H9 (cell line): ENCODE measurements at regions not wholly inside any gene's neighbourhood (a gene's known extent, or its start where the extent isn't known, plus 50 kb on each side); places are given as distances from the start of the nearest gene placed in this dataset.

Experiments
- DNase-seq: peaks from one replicate; pipeline ENCODE4 v3.0.0-alpha.2; 2017
- H2AFZ ChIP-seq: one replicate; pipeline ENCODE4 v1.6.1; 2013; ENCODE audit warnings: mild to moderate bottlenecking, low read length, control low read depth, moderate library complexity
- H2AK5ac ChIP-seq: 2 replicates; pipeline ENCODE4 v1.6.1; 2013; ENCODE audit warnings: low read length, control low read depth, mixed read lengths; ENCODE audit not compliant: insufficient read length
- H2BK120ac ChIP-seq: one replicate; pipeline ENCODE4 v1.6.1; 2013; ENCODE audit warnings: low read depth, mild to moderate bottlenecking, low read length, control low read depth, inconsistent platforms; ENCODE audit not compliant: poor library complexity, severe bottlenecking
- H2BK12ac ChIP-seq: 2 replicates; pipeline ENCODE4 v1.6.1; 2013; ENCODE audit warnings: low read length, control low read depth, mixed read lengths, low read depth; ENCODE audit not compliant: insufficient read length
- H2BK15ac ChIP-seq: 2 replicates; pipeline ENCODE4 v1.6.1; 2013; ENCODE audit warnings: low read depth, low read length, control low read depth
- H2BK20ac ChIP-seq: one replicate; pipeline ENCODE4 v1.6.1; 2013; ENCODE audit warnings: low read depth, mild to moderate bottlenecking, low read length, control low read depth, inconsistent platforms; ENCODE audit not compliant: poor library complexity, severe bottlenecking
- H2BK5ac ChIP-seq: 2 replicates; pipeline ENCODE4 v1.6.1; 2013; ENCODE audit warnings: low read length, control low read depth, mixed read lengths; ENCODE audit not compliant: insufficient read length
- H3K14ac ChIP-seq: 2 replicates; pipeline ENCODE4 v1.6.1; 2013; ENCODE audit warnings: low read length, control low read depth; ENCODE audit not compliant: insufficient read depth
- H3K18ac ChIP-seq: 2 replicates; pipeline ENCODE4 v1.6.1; 2013; ENCODE audit warnings: low read depth, mild to moderate bottlenecking, mixed read lengths, low read length, control low read depth; ENCODE audit not compliant: insufficient read length
- H3K23ac ChIP-seq: 2 replicates; pipeline ENCODE4 v1.6.1; 2013; ENCODE audit warnings: low read length, control low read depth, mixed read lengths, low read depth; ENCODE audit not compliant: insufficient read length
- H3K23me2 ChIP-seq: 2 replicates; pipeline ENCODE4 v1.6.1; 2013; ENCODE audit warnings: low read depth, mild to moderate bottlenecking, mixed read lengths, low read length, control low read depth; ENCODE audit not compliant: insufficient read length, poor library complexity, severe bottlenecking
- H3K27ac ChIP-seq: 2 replicates; pipeline ENCODE4 v1.5.1; 2013; ENCODE audit warnings: low read length, control low read depth, mixed read lengths, low read depth; ENCODE audit not compliant: insufficient read length
- H3K27me3 ChIP-seq: 2 replicates; pipeline ENCODE4 v1.6.1; 2013; ENCODE audit warnings: low read length, control low read depth, inconsistent platforms; ENCODE audit not compliant: insufficient read depth
- H3K4ac ChIP-seq: 2 replicates; pipeline ENCODE4 v1.6.1; 2013; ENCODE audit warnings: low read depth, mild to moderate bottlenecking, control low read depth, inconsistent platforms, low read length, moderate library complexity
- H3K4me1 ChIP-seq: 2 replicates; pipeline ENCODE4 v1.6.1; 2013; ENCODE audit warnings: low read length, control low read depth, inconsistent platforms; ENCODE audit not compliant: insufficient read depth
- H3K4me2 ChIP-seq: 2 replicates; pipeline ENCODE4 v1.6.1; 2013; ENCODE audit warnings: low read length, control low read depth, mixed read lengths; ENCODE audit not compliant: insufficient read length, insufficient read depth
- H3K56ac ChIP-seq: 2 replicates; pipeline ENCODE4 v1.6.1; 2013; ENCODE audit warnings: low read depth, mild to moderate bottlenecking, mixed read lengths, low read length, control low read depth; ENCODE audit not compliant: insufficient read length
- H3K79me1 ChIP-seq: 2 replicates; pipeline ENCODE4 v1.6.1; 2013; ENCODE audit warnings: low read depth, mild to moderate bottlenecking, moderate library complexity, low read length, control low read depth, inconsistent platforms; ENCODE audit not compliant: insufficient read depth, poor library complexity, severe bottlenecking
- H3K79me2 ChIP-seq: 2 replicates; pipeline ENCODE4 v1.6.1; 2013; ENCODE audit warnings: low read length, control low read depth, inconsistent platforms; ENCODE audit not compliant: insufficient read depth
- H3K9ac ChIP-seq: 2 replicates; pipeline ENCODE4 v1.6.1; 2013; ENCODE audit warnings: low read length, control low read depth, mixed read lengths; ENCODE audit not compliant: insufficient read length; ENCODE audit errors: extremely low read depth
- H3K9me3 ChIP-seq: one replicate; pipeline ENCODE4 v1.6.1; 2013; ENCODE audit warnings: low read depth, low read length, inconsistent platforms; ENCODE audit not compliant: control insufficient read depth
- H3T11ph ChIP-seq: one replicate; pipeline ENCODE4 v1.6.1; 2013; ENCODE audit warnings: mild to moderate bottlenecking, low read length, control low read depth, inconsistent platforms
- H4K20me1 ChIP-seq: one replicate; pipeline ENCODE4 v1.6.1; 2013; ENCODE audit not compliant: control insufficient read depth, insufficient read length, insufficient read depth
- H4K5ac ChIP-seq: 2 replicates; pipeline ENCODE4 v1.6.1; 2013; ENCODE audit warnings: low read depth, mild to moderate bottlenecking, mixed read lengths, low read length, control low read depth; ENCODE audit not compliant: insufficient read length
- H4K8ac ChIP-seq: replicated peaks from 2 replicates; pipeline ENCODE4 v1.6.1; 2013; ENCODE audit warnings: low read length, control low read depth, mixed read lengths, low read depth; ENCODE audit not compliant: insufficient read length
- H4K91ac ChIP-seq: 2 replicates; pipeline ENCODE4 v1.6.1; 2013; ENCODE audit warnings: low read depth, mild to moderate bottlenecking, moderate library complexity, mixed read lengths, low read length, control low read depth; ENCODE audit not compliant: insufficient read length
- H3K27ac Mint-ChIP-seq, 3 experiments: 2 replicates in 2 of 3; 3 replicates in 1 of 3; pipeline ENCODE4 v1.8.0; 2020 to 2021; ENCODE audit warnings: mixed read lengths in 3 of 3, mild to moderate bottlenecking in 1 of 3, moderate library complexity in 1 of 3
- H3K27me3 Mint-ChIP-seq: 2 replicates; pipeline ENCODE4 v1.8.0; 2021; ENCODE audit warnings: low read depth, mild to moderate bottlenecking, moderate library complexity, mixed read lengths
- H3K36me3 Mint-ChIP-seq, 3 experiments: 2 replicates in 2 of 3; 3 replicates in 1 of 3; pipeline ENCODE4 v1.8.0; 2020 to 2021; ENCODE audit warnings: low read depth in 3 of 3, mixed read lengths in 3 of 3; ENCODE audit not compliant: insufficient read depth in 1 of 3
- H3K4me1 Mint-ChIP-seq, 2 experiments: 2 replicates each; pipeline ENCODE4 v1.8.0; 2020; ENCODE audit warnings: mixed read lengths in 2 of 2
- H3K4me3 Mint-ChIP-seq, 2 experiments: 2 replicates in 1 of 2; 3 replicates in 1 of 2; pipeline ENCODE4 v1.8.0; 2020 to 2021; ENCODE audit warnings: mild to moderate bottlenecking in 2 of 2, mixed read lengths in 2 of 2, moderate library complexity in 1 of 2
- H3K9me3 Mint-ChIP-seq, 2 experiments: 2 replicates in 1 of 2; 3 replicates in 1 of 2; pipeline ENCODE4 v1.8.0; 2020; ENCODE audit warnings: mild to moderate bottlenecking in 2 of 2, mixed read lengths in 2 of 2, moderate library complexity in 1 of 2
- CTCF ChIP-seq: fragments of 200-600 bp; sonication (generic); conservative IDR thresholded peaks from 3 replicates; pipeline ENCODE4 v1.8.0; 2021; ENCODE audit warnings: antibody characterized with exemption, mild to moderate bottlenecking
- WGBS: extraction: QIAGEN DNeasy Blood & Tissue Kit; methylation state at CpG from one replicate; pipeline ENCODE4 v1.1.7; 2013; ENCODE audit warnings: missing lambda C conversion rate, low lambda C conversion rate, mixed read lengths; ENCODE audit not compliant: insufficient read length; ENCODE audit errors: extremely low coverage; 5-methylcytosine and 5-hydroxymethylcytosine counted together

- H3K4me1 ChIP-seq: no peaks in the 10 kb centered on the region
- H3K4ac ChIP-seq: no peak overlapping the region
- no peak overlapping the region for H4K8ac ChIP-seq
- H3K9ac ChIP-seq: no peak overlapping the region
- H3K14ac ChIP-seq: no peak overlapping the region
- no peak overlapping the region for H3K27ac Mint-ChIP-seq
- no peaks in the 10 kb centered on the region for H3K23me2 ChIP-seq
- H3K79me1 ChIP-seq: no peaks in the 10 kb centered on the region
- peaks cover 3 to 7% (median 4%) of the 10 kb centered on the region in 3 experiments; a peak in 5 of 7 replicates for H3K36me3 Mint-ChIP-seq
- no peaks in the 10 kb centered on the region for H3K79me2 ChIP-seq
- no peak overlapping the region for H3K18ac ChIP-seq
- H3K4me3 Mint-ChIP-seq: no peak overlapping the region
- H3T11ph ChIP-seq: no peak overlapping the region
- no peak overlapping the region for H4K91ac ChIP-seq
- H2BK5ac ChIP-seq: no peak overlapping the region
- peaks cover 14 to 40% of the 10 kb centered on the region in 2 experiments; a peak in 4 of 5 replicates for H3K9me3 Mint-ChIP-seq
- no peak overlapping the region for H2AFZ ChIP-seq
- no peak overlapping the region for H3K27ac ChIP-seq
- no peak overlapping the region for H3K4me2 ChIP-seq
- no peak overlapping the region for H3K23ac ChIP-seq
- H3K4me1 Mint-ChIP-seq: peaks cover 6 to 13% of the 10 kb centered on the region in 2 experiments
- no peak overlapping the region for H2BK12ac ChIP-seq
- H2BK20ac ChIP-seq: no peak overlapping the region
- no peaks in the 10 kb centered on the region for H3K9me3 ChIP-seq
- no peak overlapping the region for H3K56ac ChIP-seq
- no peak overlapping the region for H2BK15ac ChIP-seq
- no peaks in the 10 kb centered on the region for H4K20me1 ChIP-seq
- WGBS: no CpG with 5 or more reads among the region's 2 CpGs
- no peak for DNase-seq
- no peaks in the 10 kb centered on the region for H3K27me3 Mint-ChIP-seq
- peak; percentile 71 for TF ChIP-seq CTCF
- H2BK120ac ChIP-seq: no peak overlapping the region
- H2AK5ac ChIP-seq: no peak overlapping the region
- no peak overlapping the region for H4K5ac ChIP-seq
- H3K27me3 ChIP-seq: no peaks in the 10 kb centered on the region
Observed at GRCh38 chrX:34332334-34332733, 200.2 kb upstream of the FAM47A start.
